Adrenal gland (tissue), 9 donors: ENCODE measurements at regions not wholly inside any gene's neighbourhood (a gene's known extent, or its start where the extent isn't known, plus 50 kb on each side); places are given as distances from the start of the nearest gene placed in this dataset.

Experiments
- DNase-seq, 7 donors: peaks; one replicate each; pipeline ENCODE4 v3.0.0-alpha.2; 2019 to 2020
- H3K27ac ChIP-seq, 5 donors: fragments of 200-600 bp; sonication (generic) in 4 of 5; 1 replicate in 3 of 5; 2 replicates in 2 of 5; pipeline versions ENCODE4 v1.5.1 to v1.8.0; 2016 to 2020; ENCODE audit warnings: mild to moderate bottlenecking in 1 of 5
- H3K27me3 ChIP-seq: fragments of 200-600 bp; 2 replicates; pipeline ENCODE4 v1.8.0; 2021
- H3K36me3 ChIP-seq, 2 donors: fragments of 200-600 bp; replicated peaks in 1 of 2; 1 replicate in 1 of 2; 2 replicates in 1 of 2; pipeline versions ENCODE4 v1.5.1 to v1.8.0; 2018 to 2022
- H3K4me1 ChIP-seq, 2 donors: fragments of 200-600 bp; replicated peaks in 1 of 2; 1 replicate in 1 of 2; 2 replicates in 1 of 2; pipeline versions ENCODE4 v1.5.1 to v1.8.0; 2018 to 2021
- H3K4me3 ChIP-seq, 4 donors: fragments of 200-600 bp; sonication (generic) in 3 of 4; one replicate each; pipeline ENCODE4 v1.5.1; 2016 to 2018
- H3K9me3 ChIP-seq, 3 donors: fragments of 200-600 bp; sonication (generic) in 1 of 3; replicated peaks in 1 of 3; 1 replicate in 2 of 3; 2 replicates in 1 of 3; pipeline versions ENCODE4 v1.5.1 to v1.8.0; 2016 to 2021
- POLR2A ChIP-seq, 2 donors: fragments of 450-650 bp; IDR thresholded peaks; one replicate each; pipeline ENCODE4 v1.6.1; 2017; ENCODE audit warnings: antibody characterized with exemption in 2 of 2, mild to moderate bottlenecking in 2 of 2, moderate library complexity in 1 of 2
- WGBS, 4 donors: extraction: QIAGEN DNeasy Blood & Tissue Kit in 2 of 4; methylation state at CpG; one replicate each; pipeline versions ENCODE4 v1.1.5 to v1.1.7; 2013 to 2017; 5-methylcytosine and 5-hydroxymethylcytosine counted together
- intact Hi-C, 2 donors: fragments of 100-400 bp; cut with DNase I; formaldehyde crosslinking; loops; one replicate each; pipeline versions ENCODE4 v1.14.1 to v1.15.0; 2022 to 2023
- TF ChIP-seq, protein P1 (sequence below), 6 experiments: fragments of 450-650 bp in 4 of 6; fragments of 200-600 bp in 2 of 6; sonication (generic) in 1 of 6; IDR thresholded peaks; 1 replicate in 5 of 6; 2 replicates in 1 of 6; pipeline versions ENCODE4 v1.5.1 to v1.8.0; 2016 to 2021; ENCODE audit warnings: antibody characterized with exemption in 6 of 6, mild to moderate bottlenecking in 2 of 6, moderate library complexity in 1 of 6
- donor health status: healthy with polysubstance abuse.
- donor health status: Bipolar disorder and iron deficiency.
- donor health status: DM: yes; HTN: yes; CAD: no.
- donor health status: DM: no; HTN: no; CAD: no.
- donor health status: DM: no; HTN: no; CAD: no.

DNA sequence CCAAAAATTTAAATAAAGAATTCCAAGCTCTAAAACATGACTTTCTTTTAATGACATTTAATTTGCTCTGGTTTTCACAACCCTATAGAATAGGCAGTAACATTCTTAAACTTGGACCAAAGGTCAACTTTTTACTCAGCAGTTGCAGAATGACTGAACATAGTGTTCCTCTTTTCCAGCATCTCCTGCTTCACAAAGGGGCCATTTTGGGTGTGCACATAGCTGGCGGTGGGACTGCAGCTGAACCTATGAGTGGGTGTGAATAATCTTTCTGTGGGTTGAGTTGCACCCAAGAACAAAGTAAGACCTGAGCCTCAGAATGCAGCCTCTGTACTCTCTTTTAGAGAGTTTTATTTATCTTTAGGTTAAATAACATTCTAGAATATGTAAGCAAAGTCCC is 96.9 kb upstream of the HAPLN1 start:
- DNase-seq = no peak
- H3K27me3 ChIP-seq = no peaks in the 10 kb centered on the region
- intact Hi-C loops = no loop called here
- H3K36me3 ChIP-seq = no peaks in the 10 kb centered on the region
- no peaks in the 10 kb centered on the region for H3K9me3 ChIP-seq
- WGBS, 4 donors = 75 to 89% (median 78%) methylated on average over 1 of the region's 1 CpG
- TF ChIP-seq POLR2A (IDR thresholded peaks at IDR 0.05) = no peak
- TF ChIP-seq, protein P1, sequence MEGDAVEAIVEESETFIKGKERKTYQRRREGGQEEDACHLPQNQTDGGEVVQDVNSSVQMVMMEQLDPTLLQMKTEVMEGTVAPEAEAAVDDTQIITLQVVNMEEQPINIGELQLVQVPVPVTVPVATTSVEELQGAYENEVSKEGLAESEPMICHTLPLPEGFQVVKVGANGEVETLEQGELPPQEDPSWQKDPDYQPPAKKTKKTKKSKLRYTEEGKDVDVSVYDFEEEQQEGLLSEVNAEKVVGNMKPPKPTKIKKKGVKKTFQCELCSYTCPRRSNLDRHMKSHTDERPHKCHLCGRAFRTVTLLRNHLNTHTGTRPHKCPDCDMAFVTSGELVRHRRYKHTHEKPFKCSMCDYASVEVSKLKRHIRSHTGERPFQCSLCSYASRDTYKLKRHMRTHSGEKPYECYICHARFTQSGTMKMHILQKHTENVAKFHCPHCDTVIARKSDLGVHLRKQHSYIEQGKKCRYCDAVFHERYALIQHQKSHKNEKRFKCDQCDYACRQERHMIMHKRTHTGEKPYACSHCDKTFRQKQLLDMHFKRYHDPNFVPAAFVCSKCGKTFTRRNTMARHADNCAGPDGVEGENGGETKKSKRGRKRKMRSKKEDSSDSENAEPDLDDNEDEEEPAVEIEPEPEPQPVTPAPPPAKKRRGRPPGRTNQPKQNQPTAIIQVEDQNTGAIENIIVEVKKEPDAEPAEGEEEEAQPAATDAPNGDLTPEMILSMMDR (IDR thresholded peaks at IDR 0.05) = no peak
- no peak overlapping the region for H3K4me3 ChIP-seq
- H3K27ac ChIP-seq = no peak overlapping the region
- no peaks in the 10 kb centered on the region for H3K4me1 ChIP-seq

DNA sequence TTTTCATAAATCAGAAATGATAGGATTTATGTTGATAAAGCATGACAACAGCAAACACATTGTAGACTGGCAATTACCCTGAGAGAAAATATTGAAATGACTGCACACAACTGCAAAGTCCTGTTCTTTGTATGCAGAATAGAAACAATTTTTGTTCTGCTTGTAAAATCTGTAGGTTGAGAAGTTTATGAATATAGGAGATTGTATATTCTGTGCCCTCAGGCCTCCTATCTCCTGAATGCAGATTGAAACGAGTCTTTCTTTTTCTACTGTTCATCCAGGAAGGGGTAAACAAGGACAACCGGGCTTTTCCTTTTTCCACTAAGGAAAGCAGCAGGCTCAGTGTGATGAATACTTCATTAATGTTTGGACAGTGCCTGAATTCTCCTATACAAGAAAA is 95.0 kb upstream of the HAPLN1 start:
- H3K9me3 ChIP-seq = no peaks in the 10 kb centered on the region
- no peaks in the 10 kb centered on the region for H3K4me1 ChIP-seq
- H3K27me3 ChIP-seq = no peaks in the 10 kb centered on the region
- 47 to 64% (median 51%) methylated on average over 2 of the region's 2 CpGs for WGBS, 4 donors
- H3K27ac ChIP-seq = no peak overlapping the region
- TF ChIP-seq POLR2A (IDR thresholded peaks at IDR 0.05) = no peak
- TF ChIP-seq, protein P1 (IDR thresholded peaks at IDR 0.05) = no peak
- no peak overlapping the region for H3K4me3 ChIP-seq
- DNase-seq = no peak
- intact Hi-C loops = no loop called here
- no peaks in the 10 kb centered on the region for H3K36me3 ChIP-seq

DNA sequence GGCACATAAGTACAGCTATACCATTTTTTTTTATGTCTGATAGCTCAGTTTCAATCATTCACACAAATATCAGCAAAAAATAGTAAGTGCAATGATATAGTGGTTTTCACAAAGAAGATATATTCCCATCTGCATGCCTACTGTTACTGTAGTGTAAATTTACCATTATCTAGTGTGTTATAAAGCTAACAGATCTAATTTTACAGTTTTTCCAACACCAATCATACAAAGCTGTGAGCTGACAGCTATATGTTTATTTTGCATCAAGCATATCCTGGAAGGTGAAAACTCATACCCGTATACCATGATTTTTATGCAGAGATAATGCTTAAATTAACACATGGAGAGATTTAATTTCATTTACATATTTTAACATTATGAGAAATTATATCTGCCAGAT is 89.9 kb upstream of the HAPLN1 start:
- DNase-seq = no peak
- Histone ChIP-seq H3K9me3 (no peaks in the 10 kb centered on the region), H3K27me3 (no peaks in the 10 kb centered on the region), H3K4me3 (no peak overlapping the region), H3K27ac (no peak overlapping the region), H3K4me1 (no peaks in the 10 kb centered on the region), H3K36me3 (no peaks in the 10 kb centered on the region)
- whole genome bisulfite sequencing, 4 donors = 73 to 88% (median 80%) methylated on average over 1 of the region's 1 CpG
- intact Hi-C loops = no loop called here
- TF ChIP-seq, protein P1 (IDR thresholded peaks at IDR 0.05) = no peak
- no peak for TF ChIP-seq POLR2A (IDR thresholded peaks at IDR 0.05)

DNA sequence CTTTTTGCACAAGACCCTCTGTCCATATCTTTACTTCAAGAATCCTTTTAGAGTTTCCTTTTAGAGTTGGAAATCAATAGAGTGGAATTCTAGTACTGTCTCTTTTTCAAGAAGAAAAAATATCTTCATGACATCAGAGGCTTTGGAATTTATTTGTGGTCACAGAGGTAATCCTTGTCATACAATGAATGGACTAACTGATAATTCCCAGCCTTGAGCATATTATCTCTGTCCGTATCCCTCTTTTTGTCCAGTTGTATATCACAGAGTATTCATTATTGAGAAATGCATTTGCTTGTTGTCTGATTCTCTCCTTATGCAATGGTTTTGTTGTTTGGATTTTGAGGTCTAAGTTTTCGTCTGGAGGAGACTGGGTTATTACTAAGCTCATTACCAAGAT is 82.0 kb upstream of the HAPLN1 start:
- Histone ChIP-seq H3K36me3 (no peaks in the 10 kb centered on the region), H3K4me3 (no peak overlapping the region), H3K9me3 (no peaks in the 10 kb centered on the region), H3K27ac (no peak overlapping the region), H3K27me3 (no peaks in the 10 kb centered on the region), H3K4me1 (no peaks in the 10 kb centered on the region)
- DNase-seq = no peak
- TF ChIP-seq, protein P1 (IDR thresholded peaks at IDR 0.05) = no peak
- no peak for TF ChIP-seq POLR2A (IDR thresholded peaks at IDR 0.05)
- 56 to 72% (median 66%) methylated on average over 2 of the region's 2 CpGs for WGBS, 4 donors
- intact Hi-C loops = no loop called here
